GM23338 (cell line): ENCODE measurements at regions not wholly inside any gene's neighbourhood (a gene's known extent, or its start where the extent isn't known, plus 50 kb on each side); places are given as distances from the start of the nearest gene placed in this dataset.

Experiments
- ATAC-seq: fragments of 200-7000 bp; cut with Tn5 transposase; 3 replicates; pipeline ENCODE4 v1.9.1; 2020
- DNase-seq: peaks from one replicate; pipeline ENCODE4 v3.0.0-alpha.2; 2015; ENCODE audit warnings: low spot score
- H2AFZ ChIP-seq: fragments of 200-600 bp; sonication (generic); 2 replicates; pipeline ENCODE4 v1.8.0; 2016; ENCODE audit warnings: antibody characterized with exemption, mild to moderate bottlenecking, moderate library complexity
- H3F3A ChIP-seq: fragments of 200-600 bp; sonication (generic); replicated peaks from 2 replicates; pipeline ENCODE4 v1.8.0; 2017; ENCODE audit warnings: antibody characterized with exemption, mixed run types, low read depth
- H3K27ac ChIP-seq: fragments of 200-600 bp; sonication (generic); 2 replicates; pipeline ENCODE4 v1.6.1; 2016; ENCODE audit warnings: low read depth
- H3K27me3 ChIP-seq: fragments of 200-600 bp; sonication (generic); 2 replicates; pipeline ENCODE4 v1.8.0; 2016; ENCODE audit warnings: mild to moderate bottlenecking, mixed run types, moderate library complexity; ENCODE audit not compliant: insufficient read depth
- H3K36me3 ChIP-seq: fragments of 200-600 bp; sonication (generic); 2 replicates; pipeline ENCODE4 v1.8.0; 2016; ENCODE audit warnings: mild to moderate bottlenecking; ENCODE audit not compliant: insufficient read depth
- H3K4me1 ChIP-seq: fragments of 200-600 bp; sonication (generic); 2 replicates; pipeline ENCODE4 v1.8.0; 2016; ENCODE audit warnings: mild to moderate bottlenecking, moderate library complexity; ENCODE audit not compliant: insufficient read depth
- H3K4me2 ChIP-seq: fragments of 200-600 bp; sonication (generic); 2 replicates; pipeline ENCODE4 v1.7.1; 2017; ENCODE audit warnings: mixed run types
- H3K4me3 ChIP-seq: fragments of 200-600 bp; sonication (generic); 2 replicates; pipeline ENCODE4 v1.6.1; 2016; ENCODE audit warnings: mixed run types
- H3K79me2 ChIP-seq: fragments of 200-600 bp; sonication (generic); replicated peaks from 2 replicates; pipeline ENCODE4 v1.8.0; 2017; ENCODE audit warnings: mild to moderate bottlenecking; ENCODE audit not compliant: insufficient read depth
- H3K9me2 ChIP-seq: fragments of 200-600 bp; sonication (generic); 2 replicates; pipeline ENCODE4 v1.8.0; 2017; ENCODE audit not compliant: insufficient read depth
- H4K20me1 ChIP-seq: fragments of 200-600 bp; sonication (generic); replicated peaks from 2 replicates; pipeline ENCODE4 v1.8.0; 2017; ENCODE audit warnings: mild to moderate bottlenecking; ENCODE audit not compliant: insufficient read depth
- H3K27ac Mint-ChIP-seq: 2 replicates; pipeline ENCODE4 v1.8.0; 2020; ENCODE audit warnings: inconsistent platforms, mild to moderate bottlenecking, moderate library complexity, mixed read lengths
- H3K27me3 Mint-ChIP-seq: 3 replicates; pipeline ENCODE4 v1.8.0; 2022; ENCODE audit warnings: low read depth, mild to moderate bottlenecking, moderate library complexity, mixed read lengths, inconsistent platforms; ENCODE audit not compliant: insufficient read depth, poor library complexity
- H3K36me3 Mint-ChIP-seq: 3 replicates; pipeline ENCODE4 v1.8.0; 2021; ENCODE audit warnings: low read depth, mild to moderate bottlenecking, inconsistent platforms, moderate library complexity, mixed read lengths
- H3K4me1 Mint-ChIP-seq: 3 replicates; pipeline ENCODE4 v1.8.0; 2020; ENCODE audit warnings: mild to moderate bottlenecking, inconsistent platforms, mixed read lengths
- H3K4me3 Mint-ChIP-seq: 3 replicates; pipeline ENCODE4 v1.8.0; 2021; ENCODE audit warnings: moderate library complexity, mild to moderate bottlenecking, inconsistent platforms, mixed read lengths
- H3K9me3 Mint-ChIP-seq: 3 replicates; pipeline ENCODE4 v1.8.0; 2020; ENCODE audit warnings: moderate library complexity, mild to moderate bottlenecking, inconsistent platforms, mixed read lengths
- CREB1 ChIP-seq: fragments of 250-450 bp; sonication (Bioruptor Pico); IDR thresholded peaks from 2 replicates; pipeline ENCODE4 v1.5.0; 2020; ENCODE audit warnings: low read depth, mild to moderate bottlenecking, moderate library complexity
- ETS1 ChIP-seq: IDR thresholded peaks from 2 replicates; pipeline ENCODE4 v1.6.1; 2016; ENCODE audit warnings: antibody characterized with exemption
- EZH2 ChIP-seq: fragments of 200-600 bp; sonication (generic); IDR thresholded peaks from one replicate; pipeline ENCODE4 v1.8.0; 2017; ENCODE audit warnings: antibody characterized with exemption, mild to moderate bottlenecking, low read depth; ENCODE audit not compliant: unreplicated experiment
- EZH2phosphoT487 ChIP-seq: fragments of 200-600 bp; sonication (generic); IDR thresholded peaks from one replicate; pipeline ENCODE4 v1.8.1; 2018; ENCODE audit warnings: antibody characterized with exemption; ENCODE audit not compliant: unreplicated experiment
- JUNB ChIP-seq: IDR thresholded peaks from one replicate; pipeline ENCODE4 v1.6.1; 2016; ENCODE audit warnings: antibody characterized with exemption; ENCODE audit not compliant: unreplicated experiment
- NANOG ChIP-seq: IDR thresholded peaks from 2 replicates; pipeline ENCODE4 v1.6.1; 2016; ENCODE audit warnings: antibody characterized with exemption, borderline replicate concordance
- POLR2AphosphoS5 ChIP-seq: IDR thresholded peaks from 2 replicates; pipeline ENCODE4 v1.6.1; 2016; ENCODE audit warnings: antibody characterized with exemption, low read depth
- STAT1 ChIP-seq: IDR thresholded peaks from one replicate; pipeline ENCODE4 v1.6.1; 2016; ENCODE audit warnings: antibody characterized with exemption; ENCODE audit not compliant: unreplicated experiment
- ZNF114 ChIP-seq: fragments of 250-450 bp; sonication (Bioruptor Pico); IDR thresholded peaks from 2 replicates; pipeline ENCODE4 v1.5.0; 2020; ENCODE audit warnings: mild to moderate bottlenecking, moderate library complexity
- ZNF331 ChIP-seq: fragments of 250-450 bp; sonication (Bioruptor Pico); IDR thresholded peaks from 2 replicates; pipeline ENCODE4 v1.5.0; 2020; ENCODE audit warnings: low read depth, mild to moderate bottlenecking, moderate library complexity
- ZNF462 ChIP-seq: fragments of 250-450 bp; sonication (Bioruptor Pico); IDR thresholded peaks from 2 replicates; pipeline ENCODE4 v1.5.0; 2020; ENCODE audit warnings: mild to moderate bottlenecking, moderate library complexity
- TF ChIP-seq, protein P1 (sequence below): IDR thresholded peaks from one replicate; pipeline ENCODE4 v1.6.1; 2018; ENCODE audit warnings: antibody characterized with exemption; ENCODE audit not compliant: unreplicated experiment

GRCh38 chr18:46299465-46300008 is 195.4 kb downstream of the HAUS1 start:
- Mint-ChIP-seq H3K27me3 (peaks cover 18% of the 10 kb centered on the region), H3K27ac (no peak overlapping the region), H3K9me3 (no peaks in the 10 kb centered on the region), H3K4me3 (no peak overlapping the region), H3K4me1 (peaks cover 22% of the 10 kb centered on the region), H3K36me3 (no peaks in the 10 kb centered on the region)
- DNase-seq (no peak), ATAC-seq (no peak)
- Histone ChIP-seq H3F3A (no peaks in the 10 kb centered on the region), H3K79me2 (no peaks in the 10 kb centered on the region), H2AFZ (no peak overlapping the region), H3K4me1 (peaks cover 7% of the 10 kb centered on the region; the same call in 1 of the 2 replicates), H3K4me3 (no peak overlapping the region), H3K36me3 (no peaks in the 10 kb centered on the region), H3K9me2 (no peaks in the 10 kb centered on the region), H4K20me1 (no peaks in the 10 kb centered on the region), H3K4me2 (no peak overlapping the region), H3K27ac (no peak overlapping the region), H3K27me3 (no peaks in the 10 kb centered on the region)
- no peak for TF ChIP-seq STAT1
- TF ChIP-seq, protein P1, sequence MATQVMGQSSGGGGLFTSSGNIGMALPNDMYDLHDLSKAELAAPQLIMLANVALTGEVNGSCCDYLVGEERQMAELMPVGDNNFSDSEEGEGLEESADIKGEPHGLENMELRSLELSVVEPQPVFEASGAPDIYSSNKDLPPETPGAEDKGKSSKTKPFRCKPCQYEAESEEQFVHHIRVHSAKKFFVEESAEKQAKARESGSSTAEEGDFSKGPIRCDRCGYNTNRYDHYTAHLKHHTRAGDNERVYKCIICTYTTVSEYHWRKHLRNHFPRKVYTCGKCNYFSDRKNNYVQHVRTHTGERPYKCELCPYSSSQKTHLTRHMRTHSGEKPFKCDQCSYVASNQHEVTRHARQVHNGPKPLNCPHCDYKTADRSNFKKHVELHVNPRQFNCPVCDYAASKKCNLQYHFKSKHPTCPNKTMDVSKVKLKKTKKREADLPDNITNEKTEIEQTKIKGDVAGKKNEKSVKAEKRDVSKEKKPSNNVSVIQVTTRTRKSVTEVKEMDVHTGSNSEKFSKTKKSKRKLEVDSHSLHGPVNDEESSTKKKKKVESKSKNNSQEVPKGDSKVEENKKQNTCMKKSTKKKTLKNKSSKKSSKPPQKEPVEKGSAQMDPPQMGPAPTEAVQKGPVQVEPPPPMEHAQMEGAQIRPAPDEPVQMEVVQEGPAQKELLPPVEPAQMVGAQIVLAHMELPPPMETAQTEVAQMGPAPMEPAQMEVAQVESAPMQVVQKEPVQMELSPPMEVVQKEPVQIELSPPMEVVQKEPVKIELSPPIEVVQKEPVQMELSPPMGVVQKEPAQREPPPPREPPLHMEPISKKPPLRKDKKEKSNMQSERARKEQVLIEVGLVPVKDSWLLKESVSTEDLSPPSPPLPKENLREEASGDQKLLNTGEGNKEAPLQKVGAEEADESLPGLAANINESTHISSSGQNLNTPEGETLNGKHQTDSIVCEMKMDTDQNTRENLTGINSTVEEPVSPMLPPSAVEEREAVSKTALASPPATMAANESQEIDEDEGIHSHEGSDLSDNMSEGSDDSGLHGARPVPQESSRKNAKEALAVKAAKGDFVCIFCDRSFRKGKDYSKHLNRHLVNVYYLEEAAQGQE = no peak
- no peak for TF ChIP-seq EZH2phosphoT487
- TF ChIP-seq ZNF114 (CRISPR knock-in tag) = no peak
- no peak for TF ChIP-seq JUNB
- no peak for TF ChIP-seq CREB1 (CRISPR knock-in tag)
- no peak for TF ChIP-seq ZNF462 (CRISPR knock-in tag)
- TF ChIP-seq ETS1 = no peak
- no peak for TF ChIP-seq EZH2
- TF ChIP-seq NANOG = no peak
- TF ChIP-seq POLR2AphosphoS5 = no peak
- no peak for TF ChIP-seq ZNF331
